ENCODE measurements at regions not wholly inside any gene's neighbourhood (a gene's known extent, or its start where the extent isn't known, plus 50 kb on each side); places are given as distances from the start of the nearest gene placed in this dataset.

GRCh38 chr19:31214086-31214485 is 135.2 kb downstream of the TSHZ3 start:
- Histone ChIP-seq H3K9me3 (ENCODE audit: control insufficient read depth, low read depth, low read length) (no peaks in the 10 kb centered on the region), H2BK5ac (ENCODE audit: insufficient read length, low read length) (no peak overlapping the region), H2BK120ac (ENCODE audit: low read depth, low read length, poor library complexity, severe bottlenecking) (no peak overlapping the region), H2BK15ac (ENCODE audit: low read depth, low read length) (no peak overlapping the region), H4K91ac (ENCODE audit: insufficient read length, low read depth, low read length) (no peak overlapping the region), H4K5ac (ENCODE audit: insufficient read length, low read depth, low read length) (no peak overlapping the region), H2BK20ac (ENCODE audit: low read depth, low read length, poor library complexity, severe bottlenecking) (no peak overlapping the region), H2BK12ac (ENCODE audit: insufficient read length, low read depth, low read length) (no peak overlapping the region), H3K4me2 (ENCODE audit: insufficient read depth, insufficient read length, low read length) (no peak overlapping the region), H3K18ac (ENCODE audit: insufficient read length, low read depth, low read length) (no peak overlapping the region), H2AK5ac (ENCODE audit: insufficient read length, low read length) (no peak overlapping the region), H3K23ac (ENCODE audit: insufficient read length, low read depth, low read length) (no peak overlapping the region), H3K14ac (ENCODE audit: insufficient read depth, low read length) (no peak overlapping the region), H3K4me1 (ENCODE audit: insufficient read depth, low read length) (no peaks in the 10 kb centered on the region), H3K27me3 (ENCODE audit: insufficient read depth, low read length) (no peaks in the 10 kb centered on the region), H3K4ac (ENCODE audit: low read depth, low read length) (no peak overlapping the region), H3K27ac (ENCODE audit: insufficient read length, low read depth, low read length) (no peak overlapping the region), H3K23me2 (ENCODE audit: insufficient read length, low read depth, low read length, poor library complexity, severe bottlenecking) (no peaks in the 10 kb centered on the region), H4K20me1 (ENCODE audit: control insufficient read depth, insufficient read depth, insufficient read length) (no peaks in the 10 kb centered on the region), H3T11ph (ENCODE audit: low read length) (no peak overlapping the region), H4K8ac (replicated peaks; ENCODE audit: insufficient read length, low read depth, low read length) (no peak overlapping the region), H3K9ac (ENCODE audit: extremely low read depth, insufficient read length, low read length) (no peak overlapping the region), H3K79me1 (ENCODE audit: insufficient read depth, low read depth, low read length, poor library complexity, severe bottlenecking) (no peaks in the 10 kb centered on the region), H3K56ac (ENCODE audit: insufficient read length, low read depth, low read length) (no peak overlapping the region), H3K79me2 (ENCODE audit: insufficient read depth, low read length) (no peaks in the 10 kb centered on the region), H2AFZ (ENCODE audit: low read length) (no peak overlapping the region)
- Mint-ChIP-seq H3K9me3 (peaks cover 0 to 4% of the 10 kb centered on the region in 2 experiments; a peak in 1 of 5 replicates), H3K27ac (no peak overlapping the region; a peak in 1 of 7 replicates), H3K4me3 (no peak overlapping the region), H3K27me3 (ENCODE audit: low read depth) (peaks cover 1% of the 10 kb centered on the region), H3K36me3 (ENCODE audit: insufficient read depth in 1 of 3, low read depth in 3 of 3) (no peaks in the 10 kb centered on the region; a peak in 1 of 7 replicates), H3K4me1 (no peaks in the 10 kb centered on the region)
- WGBS (ENCODE audit: extremely low coverage, insufficient read length, low lambda C conversion rate) = no CpG with 5 or more reads among the region's 9 CpGs
- no peak for TF ChIP-seq CTCF (conservative IDR thresholded peaks at IDR 0.05)
- no peak for DNase-seq

Measured in H9 (cell line).